ENCODE measurements at regions not wholly inside any gene's neighbourhood (a gene's known extent, or its start where the extent isn't known, plus 50 kb on each side); places are given as distances from the start of the nearest gene placed in this dataset.

DNA sequence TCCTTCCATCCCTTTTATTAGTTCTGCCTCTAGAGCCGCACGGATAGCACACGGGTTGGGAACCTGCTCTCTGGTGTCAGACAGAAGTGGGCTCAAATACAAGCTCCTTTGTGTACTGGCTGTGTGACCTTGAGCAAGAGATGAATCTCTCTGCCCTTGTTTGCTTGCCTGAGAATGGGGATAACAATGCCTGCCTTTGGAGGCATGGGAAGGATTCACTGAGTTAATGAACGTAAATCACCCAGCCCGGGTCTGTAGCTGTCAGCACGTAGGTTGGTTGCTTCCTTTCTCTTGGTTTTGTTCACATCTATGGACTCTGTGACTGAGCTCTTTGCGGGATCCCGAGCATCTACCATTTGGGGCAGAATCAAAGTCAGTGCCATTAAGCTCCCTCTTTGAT, 79.3 kb upstream of the NRXN3 start:
- Mint-ChIP-seq H3K27ac (no peak overlapping the region), H3K9me3 (ENCODE audit: insufficient read depth) (no peaks in the 10 kb centered on the region), H3K27me3 (peaks cover 6% of the 10 kb centered on the region), H3K4me3 (no peak overlapping the region), H3K4me1 (no peaks in the 10 kb centered on the region)
- Histone ChIP-seq H3K27me3 (replicated peaks in 1 of 4; ENCODE audit: control extremely low read depth in 1 of 4, control insufficient read depth in 3 of 4, insufficient read depth in 4 of 4, low read length in 3 of 4) (peaks cover 0 to 2% (median 0%) of the 10 kb centered on the region in 4 experiments), H3K9ac (ENCODE audit: low read length) (no peak overlapping the region), H3K36me3 (replicated peaks in 1 of 2; ENCODE audit: control extremely low read depth in 1 of 2, control insufficient read depth in 1 of 2, extremely low read depth in 1 of 2, insufficient read depth in 2 of 2, low read length in 1 of 2) (no peaks in the 10 kb centered on the region), H3K27ac (ENCODE audit: low read length in 2 of 2) (no peak overlapping the region), H3K9me3 (ENCODE audit: control extremely low read depth in 1 of 3, control insufficient read depth in 2 of 3, insufficient read depth in 1 of 3, low read length in 2 of 3) (peaks cover 0 to 3% (median 0%) of the 10 kb centered on the region in 3 donors), H3K4me2 (replicated peaks; ENCODE audit: low read depth, low read length, poor library complexity, severe bottlenecking) (no peak overlapping the region), H3K4me3 (ENCODE audit: control extremely low read depth in 1 of 5, extremely low read depth in 1 of 5, insufficient read depth in 1 of 5, low read depth in 2 of 5, low read length in 4 of 5) (no peak overlapping the region), H3K4me1 (ENCODE audit: control insufficient read depth in 2 of 2, insufficient read depth in 2 of 2, low read length in 2 of 2) (no peaks in the 10 kb centered on the region), H2AFZ (ENCODE audit: insufficient read depth, low read depth, low read length, poor library complexity, severe bottlenecking) (no peak overlapping the region), H4K20me1 (ENCODE audit: control insufficient read depth, insufficient read depth, low read length, poor library complexity, severe bottlenecking) (no peaks in the 10 kb centered on the region), H3K79me2 (ENCODE audit: control insufficient read depth, insufficient read depth, low read length) (no peaks in the 10 kb centered on the region)
- 74% methylated on average over 8 of the region's 8 CpGs for WGBS (ENCODE audit: insufficient coverage)
- no peak for ATAC-seq (ENCODE audit: low read depth)
- intact Hi-C loops (cut with micrococcal nuclease), result no loop called here
- no peak for DNase-seq
- CTCF ChIA-PET, result no interaction called here
- POLR2A ChIA-PET, result no interaction called here
- no peak for TF ChIP-seq EZH2 (IDR thresholded peaks at IDR 0.05; ENCODE audit: borderline replicate concordance, insufficient read depth, low read depth, low read length, poor library complexity, severe bottlenecking)
- TF ChIP-seq, protein P1, sequence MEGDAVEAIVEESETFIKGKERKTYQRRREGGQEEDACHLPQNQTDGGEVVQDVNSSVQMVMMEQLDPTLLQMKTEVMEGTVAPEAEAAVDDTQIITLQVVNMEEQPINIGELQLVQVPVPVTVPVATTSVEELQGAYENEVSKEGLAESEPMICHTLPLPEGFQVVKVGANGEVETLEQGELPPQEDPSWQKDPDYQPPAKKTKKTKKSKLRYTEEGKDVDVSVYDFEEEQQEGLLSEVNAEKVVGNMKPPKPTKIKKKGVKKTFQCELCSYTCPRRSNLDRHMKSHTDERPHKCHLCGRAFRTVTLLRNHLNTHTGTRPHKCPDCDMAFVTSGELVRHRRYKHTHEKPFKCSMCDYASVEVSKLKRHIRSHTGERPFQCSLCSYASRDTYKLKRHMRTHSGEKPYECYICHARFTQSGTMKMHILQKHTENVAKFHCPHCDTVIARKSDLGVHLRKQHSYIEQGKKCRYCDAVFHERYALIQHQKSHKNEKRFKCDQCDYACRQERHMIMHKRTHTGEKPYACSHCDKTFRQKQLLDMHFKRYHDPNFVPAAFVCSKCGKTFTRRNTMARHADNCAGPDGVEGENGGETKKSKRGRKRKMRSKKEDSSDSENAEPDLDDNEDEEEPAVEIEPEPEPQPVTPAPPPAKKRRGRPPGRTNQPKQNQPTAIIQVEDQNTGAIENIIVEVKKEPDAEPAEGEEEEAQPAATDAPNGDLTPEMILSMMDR (IDR thresholded peaks at IDR 0.05), result no peak

DNA sequence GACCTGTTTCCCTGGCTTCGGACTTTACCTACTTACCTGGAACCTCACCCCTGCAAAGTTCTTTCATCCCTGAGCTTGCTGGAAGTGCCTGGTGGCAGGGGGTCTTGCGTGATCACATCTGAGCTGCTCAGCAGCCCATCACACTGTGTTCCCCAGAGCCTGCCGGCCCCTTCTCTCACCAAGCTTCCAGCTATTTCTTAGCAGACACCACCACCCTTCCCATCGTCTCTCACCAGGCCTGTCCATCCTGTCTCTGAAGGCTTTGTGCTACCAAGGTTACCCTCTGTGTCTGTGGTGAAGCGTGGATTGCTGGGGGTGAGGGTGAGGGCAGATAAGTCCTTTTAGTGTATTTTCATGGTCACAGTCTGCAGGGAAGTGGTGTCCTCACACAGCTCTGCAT, 78.8 kb upstream of the NRXN3 start:
- Mint-ChIP-seq H3K27ac (no peak overlapping the region), H3K4me3 (no peak overlapping the region), H3K4me1 (no peaks in the 10 kb centered on the region), H3K9me3 (ENCODE audit: insufficient read depth) (no peaks in the 10 kb centered on the region), H3K27me3 (peaks cover 6% of the 10 kb centered on the region)
- Histone ChIP-seq H3K4me3 (ENCODE audit: control extremely low read depth in 1 of 5, extremely low read depth in 1 of 5, insufficient read depth in 1 of 5, low read depth in 2 of 5, low read length in 4 of 5) (no peak overlapping the region), H3K9me3 (ENCODE audit: control extremely low read depth in 1 of 3, control insufficient read depth in 2 of 3, insufficient read depth in 1 of 3, low read length in 2 of 3) (peaks cover 0 to 3% (median 0%) of the 10 kb centered on the region in 3 donors), H3K4me1 (ENCODE audit: control insufficient read depth in 2 of 2, insufficient read depth in 2 of 2, low read length in 2 of 2) (no peaks in the 10 kb centered on the region), H3K27me3 (replicated peaks in 1 of 4; ENCODE audit: control extremely low read depth in 1 of 4, control insufficient read depth in 3 of 4, insufficient read depth in 4 of 4, low read length in 3 of 4) (peaks cover 0 to 2% (median 0%) of the 10 kb centered on the region in 4 experiments), H3K4me2 (replicated peaks; ENCODE audit: low read depth, low read length, poor library complexity, severe bottlenecking) (no peak overlapping the region), H3K9ac (ENCODE audit: low read length) (no peak overlapping the region), H3K36me3 (replicated peaks in 1 of 2; ENCODE audit: control extremely low read depth in 1 of 2, control insufficient read depth in 1 of 2, extremely low read depth in 1 of 2, insufficient read depth in 2 of 2, low read length in 1 of 2) (no peaks in the 10 kb centered on the region), H4K20me1 (ENCODE audit: control insufficient read depth, insufficient read depth, low read length, poor library complexity, severe bottlenecking) (no peaks in the 10 kb centered on the region), H3K27ac (ENCODE audit: low read length in 2 of 2) (no peak overlapping the region), H3K79me2 (ENCODE audit: control insufficient read depth, insufficient read depth, low read length) (no peaks in the 10 kb centered on the region), H2AFZ (ENCODE audit: insufficient read depth, low read depth, low read length, poor library complexity, severe bottlenecking) (no peak overlapping the region)
- ATAC-seq (ENCODE audit: low read depth) (no peak), DNase-seq (no peak)
- ChIA-PET POLR2A (no interaction called here), CTCF (no interaction called here)
- 90% methylated on average over 3 of the region's 5 CpGs for WGBS (ENCODE audit: insufficient coverage)
- TF ChIP-seq, protein P1 (IDR thresholded peaks at IDR 0.05), result no peak
- TF ChIP-seq EZH2 (IDR thresholded peaks at IDR 0.05; ENCODE audit: borderline replicate concordance, insufficient read depth, low read depth, low read length, poor library complexity, severe bottlenecking), result no peak
- intact Hi-C loops (cut with micrococcal nuclease), result no loop called here

Data from B cell (primary cell).